ENCODE measurements at regions not wholly inside any gene's neighbourhood (a gene's known extent, or its start where the extent isn't known, plus 50 kb on each side); places are given as distances from the start of the nearest gene placed in this dataset.

DNA sequence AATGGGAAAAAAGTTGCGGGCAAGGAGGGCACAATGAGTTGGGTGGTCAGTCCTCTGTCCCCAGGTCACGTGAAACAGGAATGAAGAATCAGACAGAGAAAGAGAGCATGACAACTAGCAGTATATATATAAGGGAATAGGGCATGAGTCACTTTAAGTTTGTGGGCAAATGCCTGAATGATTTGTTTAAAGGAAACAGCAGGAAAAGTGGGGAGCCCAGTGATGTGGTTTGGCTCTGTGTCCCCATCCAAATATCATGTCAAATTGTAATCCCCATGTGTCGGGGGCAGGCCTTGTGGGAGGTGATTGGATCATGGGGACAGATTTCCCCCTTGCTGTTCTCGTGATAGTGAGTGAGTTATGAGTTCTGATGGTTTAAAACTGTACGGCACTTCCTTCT is 195.3 kb upstream of the IGF1 start:
- TF ChIP-seq EP300 (IDR thresholded peaks at IDR 0.05): no peak
- TF ChIP-seq, protein P1, sequence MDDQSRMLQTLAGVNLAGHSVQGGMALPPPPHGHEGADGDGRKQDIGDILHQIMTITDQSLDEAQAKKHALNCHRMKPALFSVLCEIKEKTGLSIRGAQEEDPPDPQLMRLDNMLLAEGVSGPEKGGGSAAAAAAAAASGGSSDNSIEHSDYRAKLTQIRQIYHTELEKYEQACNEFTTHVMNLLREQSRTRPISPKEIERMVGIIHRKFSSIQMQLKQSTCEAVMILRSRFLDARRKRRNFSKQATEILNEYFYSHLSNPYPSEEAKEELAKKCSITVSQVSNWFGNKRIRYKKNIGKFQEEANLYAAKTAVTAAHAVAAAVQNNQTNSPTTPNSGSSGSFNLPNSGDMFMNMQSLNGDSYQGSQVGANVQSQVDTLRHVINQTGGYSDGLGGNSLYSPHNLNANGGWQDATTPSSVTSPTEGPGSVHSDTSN (IDR thresholded peaks at IDR 0.05): no peak
- TF ChIP-seq, protein P2, sequence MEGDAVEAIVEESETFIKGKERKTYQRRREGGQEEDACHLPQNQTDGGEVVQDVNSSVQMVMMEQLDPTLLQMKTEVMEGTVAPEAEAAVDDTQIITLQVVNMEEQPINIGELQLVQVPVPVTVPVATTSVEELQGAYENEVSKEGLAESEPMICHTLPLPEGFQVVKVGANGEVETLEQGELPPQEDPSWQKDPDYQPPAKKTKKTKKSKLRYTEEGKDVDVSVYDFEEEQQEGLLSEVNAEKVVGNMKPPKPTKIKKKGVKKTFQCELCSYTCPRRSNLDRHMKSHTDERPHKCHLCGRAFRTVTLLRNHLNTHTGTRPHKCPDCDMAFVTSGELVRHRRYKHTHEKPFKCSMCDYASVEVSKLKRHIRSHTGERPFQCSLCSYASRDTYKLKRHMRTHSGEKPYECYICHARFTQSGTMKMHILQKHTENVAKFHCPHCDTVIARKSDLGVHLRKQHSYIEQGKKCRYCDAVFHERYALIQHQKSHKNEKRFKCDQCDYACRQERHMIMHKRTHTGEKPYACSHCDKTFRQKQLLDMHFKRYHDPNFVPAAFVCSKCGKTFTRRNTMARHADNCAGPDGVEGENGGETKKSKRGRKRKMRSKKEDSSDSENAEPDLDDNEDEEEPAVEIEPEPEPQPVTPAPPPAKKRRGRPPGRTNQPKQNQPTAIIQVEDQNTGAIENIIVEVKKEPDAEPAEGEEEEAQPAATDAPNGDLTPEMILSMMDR (IDR thresholded peaks at IDR 0.05): no peak
